GM10266 (cell line): ENCODE measurements at regions not wholly inside any gene's neighbourhood (a gene's known extent, or its start where the extent isn't known, plus 50 kb on each side); places are given as distances from the start of the nearest gene placed in this dataset.

Experiments
- DNase-seq: peaks from one replicate; pipeline ENCODE4 v3.0.0; 2012; ENCODE audit errors: extremely low spot score
- TF ChIP-seq, protein P1 (sequence below): IDR thresholded peaks from 2 replicates; pipeline ENCODE4 v1.5.1; 2012; ENCODE audit warnings: mild to moderate bottlenecking, low read depth; ENCODE audit not compliant: control insufficient read depth, insufficient read depth; ENCODE audit errors: missing control alignments

DNA sequence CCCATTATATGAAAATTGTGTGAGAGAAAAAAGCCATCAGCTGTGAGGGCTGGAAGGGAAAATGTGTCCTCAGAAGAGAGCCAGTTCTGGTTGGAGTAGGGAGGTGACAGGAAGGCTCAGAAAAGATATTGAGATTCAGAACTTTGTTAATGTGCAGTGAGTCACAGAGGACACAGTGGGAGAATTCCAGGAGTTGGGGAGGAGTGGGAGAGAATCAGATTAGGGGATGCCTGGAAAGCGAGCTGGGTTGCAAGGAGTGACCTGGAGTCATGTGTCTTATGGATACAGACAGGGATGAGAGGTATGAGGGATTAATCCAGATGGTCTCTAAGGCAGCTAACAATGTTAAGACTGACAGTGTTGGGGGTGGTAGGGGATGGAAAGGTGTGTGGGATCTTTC is 67.5 kb downstream of the CHST2 start:
- no peak for DNase-seq
- TF ChIP-seq, protein P1, sequence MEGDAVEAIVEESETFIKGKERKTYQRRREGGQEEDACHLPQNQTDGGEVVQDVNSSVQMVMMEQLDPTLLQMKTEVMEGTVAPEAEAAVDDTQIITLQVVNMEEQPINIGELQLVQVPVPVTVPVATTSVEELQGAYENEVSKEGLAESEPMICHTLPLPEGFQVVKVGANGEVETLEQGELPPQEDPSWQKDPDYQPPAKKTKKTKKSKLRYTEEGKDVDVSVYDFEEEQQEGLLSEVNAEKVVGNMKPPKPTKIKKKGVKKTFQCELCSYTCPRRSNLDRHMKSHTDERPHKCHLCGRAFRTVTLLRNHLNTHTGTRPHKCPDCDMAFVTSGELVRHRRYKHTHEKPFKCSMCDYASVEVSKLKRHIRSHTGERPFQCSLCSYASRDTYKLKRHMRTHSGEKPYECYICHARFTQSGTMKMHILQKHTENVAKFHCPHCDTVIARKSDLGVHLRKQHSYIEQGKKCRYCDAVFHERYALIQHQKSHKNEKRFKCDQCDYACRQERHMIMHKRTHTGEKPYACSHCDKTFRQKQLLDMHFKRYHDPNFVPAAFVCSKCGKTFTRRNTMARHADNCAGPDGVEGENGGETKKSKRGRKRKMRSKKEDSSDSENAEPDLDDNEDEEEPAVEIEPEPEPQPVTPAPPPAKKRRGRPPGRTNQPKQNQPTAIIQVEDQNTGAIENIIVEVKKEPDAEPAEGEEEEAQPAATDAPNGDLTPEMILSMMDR: no peak

DNA sequence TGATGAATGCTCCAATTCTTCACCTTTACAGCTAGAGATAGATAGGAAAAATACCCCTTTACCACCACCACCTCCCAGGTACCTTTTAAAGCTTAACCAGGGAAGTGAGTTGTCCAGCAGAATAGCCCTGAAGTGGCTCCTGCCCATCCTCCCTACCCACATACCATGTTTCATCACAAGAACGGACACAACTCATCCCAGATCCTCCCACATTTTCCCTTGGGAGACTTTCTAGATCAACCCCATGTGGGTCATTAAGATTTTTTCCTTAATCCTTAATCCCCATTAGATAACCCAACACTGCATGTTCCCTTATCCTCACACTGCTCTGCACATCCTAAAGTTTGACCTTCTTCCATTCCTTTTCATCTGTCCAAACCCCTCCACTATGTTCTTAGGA is 69.3 kb downstream of the CHST2 start:
- TF ChIP-seq, protein P1: no peak
- DNase-seq: no peak

DNA sequence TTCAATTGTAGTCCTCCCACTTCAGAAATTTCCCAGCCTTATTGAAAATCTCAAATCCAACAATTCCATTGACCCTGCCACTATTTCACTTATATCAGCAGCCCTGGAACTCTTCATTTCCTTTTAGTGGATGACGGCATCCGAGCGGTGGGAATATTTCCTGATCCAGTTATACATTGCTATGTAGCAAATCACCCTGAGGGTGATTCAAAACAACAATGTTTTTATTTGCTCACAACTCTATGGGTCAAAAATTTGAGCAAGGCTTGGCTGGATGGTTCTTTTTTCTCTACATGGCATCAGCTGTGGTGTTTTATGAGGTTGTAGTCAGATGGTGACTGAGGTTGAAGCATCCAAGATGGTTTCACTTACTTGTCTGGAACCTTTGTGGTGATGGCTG is 70.5 kb downstream of the CHST2 start:
- DNase-seq: no peak
- TF ChIP-seq, protein P1: no peak

DNA sequence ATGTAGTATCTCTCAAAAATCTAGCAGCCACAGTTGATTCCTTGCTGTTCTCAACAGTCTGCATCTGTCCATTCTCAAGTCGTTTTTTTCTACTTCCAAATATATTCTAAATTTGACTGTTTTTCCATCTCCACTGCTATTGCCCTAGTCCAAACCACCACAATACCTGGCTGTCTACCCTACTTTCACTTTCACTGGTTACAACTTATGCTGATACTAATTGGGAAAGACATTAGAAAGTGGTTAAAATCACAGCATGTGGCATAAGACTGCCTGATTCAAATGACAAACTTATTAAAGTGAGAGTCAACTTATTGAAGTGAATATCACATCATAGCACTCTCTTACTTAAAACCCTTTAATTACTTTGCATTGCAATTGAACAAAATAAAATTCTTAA is 72.6 kb downstream of the CHST2 start:
- TF ChIP-seq, protein P1: no peak
- DNase-seq: no peak

DNA sequence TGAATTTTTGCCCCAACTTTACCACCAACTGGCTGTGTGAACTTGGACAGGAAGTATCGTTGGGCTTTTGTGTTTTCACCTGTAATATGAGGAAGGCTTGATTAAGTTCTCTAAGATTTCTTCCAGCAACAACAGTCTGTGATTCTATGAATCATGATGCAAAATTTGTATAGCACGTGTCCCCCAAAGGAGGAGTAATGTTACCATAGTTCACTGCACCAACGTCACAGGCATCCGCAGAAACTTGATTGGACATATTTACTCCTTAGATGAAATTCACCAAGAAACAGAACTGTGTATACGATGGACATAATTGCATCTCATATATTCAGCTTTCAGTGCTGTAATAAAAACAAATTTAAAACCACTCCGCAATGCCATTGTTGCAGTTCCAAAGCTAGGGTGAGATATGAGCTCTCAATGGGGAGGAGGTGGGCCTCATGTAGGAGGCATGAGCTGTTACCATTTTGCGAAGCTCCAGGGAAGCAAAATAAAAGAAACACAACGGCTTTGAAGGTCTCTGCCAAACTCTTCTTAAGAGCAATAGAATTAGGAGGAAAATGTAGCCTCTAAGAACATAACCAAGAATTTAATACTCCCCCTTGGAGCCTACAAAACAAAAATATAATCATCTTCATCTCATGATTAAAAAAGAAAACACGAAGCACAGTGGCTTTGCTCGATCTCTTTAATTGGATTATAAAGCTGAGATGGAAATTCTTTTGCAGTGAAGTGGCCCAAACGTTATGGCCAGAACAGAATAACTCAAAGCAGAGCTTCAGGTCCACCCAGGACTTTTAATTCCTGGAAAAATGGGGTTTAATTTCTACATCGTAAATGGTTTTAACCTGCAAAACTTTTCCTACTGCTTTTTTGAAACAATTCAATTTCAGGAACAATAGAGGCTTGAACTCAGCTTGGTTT is 80.7 kb downstream of the CHST2 start:
- no peak for DNase-seq
- TF ChIP-seq, protein P1: no peak

DNA sequence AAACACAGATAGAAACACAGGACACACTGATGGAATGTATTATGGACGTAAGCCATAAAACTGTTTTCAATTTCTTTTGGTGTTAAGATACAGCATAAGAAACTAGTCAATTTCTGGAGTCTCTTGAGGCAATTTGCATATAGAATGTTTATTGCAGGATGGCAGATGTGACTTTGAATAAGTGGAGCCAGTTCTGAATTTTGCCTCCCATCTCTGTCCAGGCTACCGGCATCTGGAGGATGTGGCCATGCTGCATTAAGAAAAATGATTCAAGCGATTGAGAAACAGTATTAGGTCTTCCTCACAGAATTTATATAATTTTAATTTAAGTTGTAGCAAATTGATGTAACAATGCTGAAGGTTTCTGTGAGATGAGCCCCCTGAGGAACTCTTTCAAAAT is 81.5 kb downstream of the CHST2 start:
- TF ChIP-seq, protein P1: no peak
- DNase-seq: no peak
